ENCODE measurements at regions not wholly inside any gene's neighbourhood (a gene's known extent, or its start where the extent isn't known, plus 50 kb on each side); places are given as distances from the start of the nearest gene placed in this dataset.

DNA sequence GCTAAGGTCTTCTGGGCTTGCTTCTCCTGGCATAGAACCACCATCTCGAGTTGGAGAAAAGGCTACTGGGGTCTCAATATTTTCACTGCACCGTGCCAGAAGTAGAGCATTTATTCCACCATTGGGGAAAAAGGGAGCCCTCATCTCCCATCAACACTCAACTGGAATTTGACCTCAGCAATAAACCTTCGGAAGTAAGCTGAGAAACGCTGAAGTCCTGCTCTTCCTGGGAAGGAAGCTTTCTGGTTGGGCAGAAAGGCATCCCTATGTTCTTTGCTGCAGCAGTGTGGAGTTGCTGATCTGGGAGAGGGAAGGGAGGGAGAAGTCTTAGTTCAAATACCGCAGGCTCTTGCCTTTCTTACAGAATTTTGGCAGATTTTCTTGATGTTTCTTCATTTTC lies 368.8 kb downstream of the NUP35 start:
- ChIA-PET POLR2A (no interaction called here), CTCF (ENCODE audit: low intra/inter-chr PET ratio) (no interaction called here)
- Histone ChIP-seq H3K4me3 (no peak overlapping the region), H3K9me1 (ENCODE audit: control insufficient read depth, insufficient read depth, low read length) (no peaks in the 10 kb centered on the region), H3K27ac (ENCODE audit: extremely low read depth, low read depth, low read length) (no peak overlapping the region), H3K9ac (ENCODE audit: insufficient read depth in 1 of 2, low read depth in 2 of 2, low read length in 2 of 2) (no peak overlapping the region), H3K9me3 (replicated peaks; ENCODE audit: control insufficient read depth, insufficient read depth, low read depth, low read length) (no peaks in the 10 kb centered on the region; the same call in none of the 2 replicates), H3K36me3 (ENCODE audit: control insufficient read depth, insufficient read depth, low read length) (no peaks in the 10 kb centered on the region), H3K27me3 (ENCODE audit: control insufficient read depth in 2 of 2, insufficient read depth in 2 of 2, low read length in 2 of 2) (no peaks in the 10 kb centered on the region), H3K79me2 (ENCODE audit: control insufficient read depth, insufficient read depth, low read length) (no peaks in the 10 kb centered on the region), H3K4me2 (ENCODE audit: insufficient read depth, low read length) (no peak overlapping the region), H3K4me1 (replicated peaks in 1 of 2; ENCODE audit: control insufficient read depth in 2 of 2, insufficient read depth in 2 of 2, low read length in 2 of 2) (no peaks in the 10 kb centered on the region), H2AFZ (ENCODE audit: low read depth, low read length) (no peak overlapping the region), H4K20me1 (replicated peaks; ENCODE audit: control insufficient read depth, insufficient read depth, low read length) (no peaks in the 10 kb centered on the region)
- TF ChIP-seq, protein P1, sequence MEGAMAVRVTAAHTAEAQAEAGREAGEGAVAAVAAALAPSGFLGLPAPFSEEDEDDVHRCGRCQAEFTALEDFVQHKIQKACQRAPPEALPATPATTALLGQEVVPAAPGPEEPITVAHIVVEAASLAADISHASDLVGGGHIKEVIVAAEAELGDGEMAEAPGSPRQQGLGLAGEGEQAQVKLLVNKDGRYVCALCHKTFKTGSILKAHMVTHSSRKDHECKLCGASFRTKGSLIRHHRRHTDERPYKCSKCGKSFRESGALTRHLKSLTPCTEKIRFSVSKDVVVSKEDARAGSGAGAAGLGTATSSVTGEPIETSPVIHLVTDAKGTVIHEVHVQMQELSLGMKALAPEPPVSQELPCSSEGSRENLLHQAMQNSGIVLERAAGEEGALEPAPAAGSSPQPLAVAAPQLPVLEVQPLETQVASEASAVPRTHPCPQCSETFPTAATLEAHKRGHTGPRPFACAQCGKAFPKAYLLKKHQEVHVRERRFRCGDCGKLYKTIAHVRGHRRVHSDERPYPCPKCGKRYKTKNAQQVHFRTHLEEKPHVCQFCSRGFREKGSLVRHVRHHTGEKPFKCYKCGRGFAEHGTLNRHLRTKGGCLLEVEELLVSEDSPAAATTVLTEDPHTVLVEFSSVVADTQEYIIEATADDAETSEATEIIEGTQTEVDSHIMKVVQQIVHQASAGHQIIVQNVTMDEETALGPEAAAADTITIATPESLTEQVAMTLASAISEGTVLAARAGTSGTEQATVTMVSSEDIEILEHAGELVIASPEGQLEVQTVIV (CRISPR knock-in tag; IDR thresholded peaks at IDR 0.05; ENCODE audit: borderline replicate concordance): no peak
- TF ChIP-seq MIER1 (IDR thresholded peaks at IDR 0.05; ENCODE audit: low read depth) (no peak), FOSL1 (tag; conservative IDR thresholded peaks at IDR 0.05) (no peak), CREB3 (tag; conservative IDR thresholded peaks at IDR 0.05; ENCODE audit: low read depth) (no peak), ZEB2 (IDR thresholded peaks at IDR 0.05) (no peak), MED1 (CRISPR knock-in tag; IDR thresholded peaks at IDR 0.05; ENCODE audit: borderline replicate concordance) (no peak), ZNF778 (CRISPR knock-in tag; IDR thresholded peaks at IDR 0.05) (no peak)
- TF ChIP-seq, protein P2, sequence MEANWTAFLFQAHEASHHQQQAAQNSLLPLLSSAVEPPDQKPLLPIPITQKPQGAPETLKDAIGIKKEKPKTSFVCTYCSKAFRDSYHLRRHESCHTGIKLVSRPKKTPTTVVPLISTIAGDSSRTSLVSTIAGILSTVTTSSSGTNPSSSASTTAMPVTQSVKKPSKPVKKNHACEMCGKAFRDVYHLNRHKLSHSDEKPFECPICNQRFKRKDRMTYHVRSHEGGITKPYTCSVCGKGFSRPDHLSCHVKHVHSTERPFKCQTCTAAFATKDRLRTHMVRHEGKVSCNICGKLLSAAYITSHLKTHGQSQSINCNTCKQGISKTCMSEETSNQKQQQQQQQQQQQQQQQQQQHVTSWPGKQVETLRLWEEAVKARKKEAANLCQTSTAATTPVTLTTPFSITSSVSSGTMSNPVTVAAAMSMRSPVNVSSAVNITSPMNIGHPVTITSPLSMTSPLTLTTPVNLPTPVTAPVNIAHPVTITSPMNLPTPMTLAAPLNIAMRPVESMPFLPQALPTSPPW (CRISPR knock-in tag; IDR thresholded peaks at IDR 0.05): no peak
- no peak for DNase-seq (ENCODE audit: extremely low read depth in 1 of 4, low spot score in 3 of 4)
- intact Hi-C loops (cut with micrococcal nuclease) (no loop called here), in situ Hi-C loops (cut with MboI) (no loop called here)
- 1% methylated on average over 5 of the region's 5 CpGs for WGBS (ENCODE audit: insufficient coverage, low coverage, missing lambda C conversion rate)
- FAIRE-seq: no peak
- BruUV-seq (replicated peaks): no TSS peak
- ATAC-seq: no peak
